Hepatocyte (in vitro differentiated cells): ENCODE measurements at regions not wholly inside any gene's neighbourhood (a gene's known extent, or its start where the extent isn't known, plus 50 kb on each side); places are given as distances from the start of the nearest gene placed in this dataset.
"Not testable (repeated sequence)": the region's sequence is repeated elsewhere in the genome, so short reads cannot be mapped to it uniquely, and the experiment has no call there.

Experiments used
- DNase-seq: peaks from one replicate; pipeline ENCODE4 v3.0.0-alpha.2; 2016; ENCODE audit warnings: low spot score
- H2AFZ ChIP-seq: fragments of 200-600 bp; sonication (generic); 2 replicates; pipeline ENCODE4 v1.6.0; 2016; ENCODE audit warnings: antibody characterized with exemption, mild to moderate bottlenecking
- H3K27ac ChIP-seq: fragments of 200-600 bp; sonication (generic); 2 replicates; pipeline ENCODE4 v1.5.1; 2016; ENCODE audit warnings: mild to moderate bottlenecking
- H3K27me3 ChIP-seq: fragments of 200-600 bp; sonication (generic); 2 replicates; pipeline ENCODE4 v1.6.1; 2016
- H3K36me3 ChIP-seq: fragments of 200-600 bp; sonication (generic); replicated peaks from 2 replicates; pipeline ENCODE4 v1.5.1; 2016; ENCODE audit warnings: low read depth; ENCODE audit not compliant: insufficient read depth
- H3K4me1 ChIP-seq: fragments of 200-600 bp; sonication (generic); 2 replicates; pipeline ENCODE4 v1.5.1; 2016; ENCODE audit warnings: mild to moderate bottlenecking, moderate library complexity; ENCODE audit not compliant: insufficient read depth
- H3K4me2 ChIP-seq: fragments of 200-600 bp; sonication (generic); 2 replicates; pipeline ENCODE4 v1.6.0; 2016
- H3K4me3 ChIP-seq: fragments of 200-600 bp; sonication (generic); 2 replicates; pipeline ENCODE4 v1.5.1; 2016; ENCODE audit warnings: mild to moderate bottlenecking
- H3K79me2 ChIP-seq: fragments of 200-600 bp; sonication (generic); 2 replicates; pipeline ENCODE4 v1.6.0; 2017; ENCODE audit warnings: mild to moderate bottlenecking
- H3K9me2 ChIP-seq: fragments of 200-600 bp; sonication (generic); replicated peaks from 2 replicates; pipeline ENCODE4 v1.6.0; 2017; ENCODE audit warnings: mild to moderate bottlenecking; ENCODE audit not compliant: insufficient read depth
- H3K9me3 ChIP-seq: fragments of 200-600 bp; sonication (generic); 2 replicates; pipeline ENCODE4 v1.5.1; 2016; ENCODE audit warnings: low read depth, mild to moderate bottlenecking
- H4K20me1 ChIP-seq: fragments of 200-600 bp; sonication (generic); 2 replicates; pipeline ENCODE4 v1.6.0; 2016; ENCODE audit warnings: mild to moderate bottlenecking; ENCODE audit not compliant: insufficient read depth, poor library complexity, severe bottlenecking
- CTCF ChIP-seq: fragments of 200-600 bp; sonication (generic); IDR thresholded peaks from 2 replicates; pipeline ENCODE4 v1.5.1; 2016; ENCODE audit warnings: antibody characterized with exemption, mild to moderate bottlenecking; ENCODE audit not compliant: poor library complexity
- EZH2 ChIP-seq: fragments of 200-600 bp; sonication (generic); IDR thresholded peaks from 2 replicates; pipeline ENCODE4 v1.6.1; 2016; ENCODE audit warnings: antibody characterized with exemption, mild to moderate bottlenecking, borderline replicate concordance
- EZH2phosphoT487 ChIP-seq: fragments of 200-600 bp; sonication (generic); IDR thresholded peaks from one replicate; pipeline ENCODE4 v1.6.1; 2018; ENCODE audit warnings: antibody characterized with exemption, mild to moderate bottlenecking, low read depth, moderate library complexity; ENCODE audit not compliant: unreplicated experiment, severe bottlenecking
- WGBS: methylation state at CpG from one replicate; pipeline ENCODE4 v1.1.6; 2016; ENCODE audit warnings: low lambda C conversion rate; ENCODE audit errors: missing lambda C conversion rate; 5-methylcytosine and 5-hydroxymethylcytosine counted together

GRCh38 chr5:117539692-117540091 lies 965.1 kb upstream of the SEMA6A start:
- H3K36me3 ChIP-seq: no peaks in the 10 kb centered on the region
- DNase-seq: no peak

GRCh38 chr5:117533792-117534191 lies 959.2 kb upstream of the SEMA6A start:
- no peak overlapping the region for H3K4me2 ChIP-seq

More at GRCh38 chr5:117539692-117540091, 965.1 kb upstream of the SEMA6A start:
- no peaks in the 10 kb centered on the region for H3K9me2 ChIP-seq
- H2AFZ ChIP-seq: no peak overlapping the region
- no peak overlapping the region for H3K4me3 ChIP-seq
- TF ChIP-seq EZH2: no peak
- TF ChIP-seq CTCF: no peak
- TF ChIP-seq EZH2phosphoT487: no peak
- no peaks in the 10 kb centered on the region for H3K27me3 ChIP-seq
- 87% methylated on average over 2 of the region's 2 CpGs for WGBS
- no peaks in the 10 kb centered on the region for H3K4me1 ChIP-seq
- no peak overlapping the region for H3K27ac ChIP-seq
- no peaks in the 10 kb centered on the region for H3K9me3 ChIP-seq
- peak overlapping the region; percentile 1 for H3K4me2 ChIP-seq
- no peaks in the 10 kb centered on the region for H3K79me2 ChIP-seq
- H4K20me1 ChIP-seq: no peaks in the 10 kb centered on the region

DNA sequence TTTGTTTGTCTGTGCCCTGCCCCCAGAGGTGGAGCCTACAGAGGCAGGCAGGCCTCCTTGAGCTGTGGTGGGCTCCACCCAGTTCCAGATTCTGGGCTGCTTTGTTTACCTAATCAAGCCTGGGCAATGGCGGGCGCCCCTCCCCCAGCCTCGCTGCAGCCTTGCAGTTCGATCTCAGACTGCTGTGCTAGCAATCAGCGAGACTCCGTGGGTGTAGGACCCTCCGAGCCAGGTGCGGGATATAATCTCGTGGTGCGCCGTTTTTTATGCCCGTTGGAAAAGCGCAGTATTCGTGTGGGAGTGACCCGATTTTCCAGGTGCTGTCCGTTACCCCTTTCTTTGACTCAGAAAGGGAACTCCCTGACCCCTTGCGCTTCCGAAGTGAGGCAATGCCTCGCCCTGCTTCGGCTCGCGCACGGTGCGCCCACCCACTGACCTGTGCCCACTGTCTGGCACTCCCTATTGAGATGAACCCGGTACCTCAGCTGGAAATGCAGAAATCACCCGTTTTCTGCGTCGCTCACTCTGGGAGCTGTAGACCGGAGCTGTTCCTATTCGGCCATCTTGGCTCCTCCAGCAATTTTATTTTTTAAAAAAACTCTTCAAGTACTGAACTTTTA lies 958.5 kb upstream of the SEMA6A start:
- not testable (repeated sequence) for H2AFZ ChIP-seq, H3K9me2 ChIP-seq, H3K27me3 ChIP-seq, H3K36me3 ChIP-seq, H3K4me3 ChIP-seq, H3K79me2 ChIP-seq, H3K27ac ChIP-seq, H3K4me1 ChIP-seq, H3K9me3 ChIP-seq, H3K4me2 ChIP-seq, DNase-seq, H4K20me1 ChIP-seq
- 95% methylated on average over 30 of the region's 30 CpGs for WGBS

More at GRCh38 chr5:117533792-117534191, 959.2 kb upstream of the SEMA6A start:
- Histone ChIP-seq H3K27ac (no peak overlapping the region), H3K79me2 (no peaks in the 10 kb centered on the region), H3K4me1 (no peaks in the 10 kb centered on the region), H2AFZ (no peak overlapping the region), H3K36me3 (no peaks in the 10 kb centered on the region), H3K27me3 (no peaks in the 10 kb centered on the region), H4K20me1 (no peaks in the 10 kb centered on the region), H3K9me3 (no peaks in the 10 kb centered on the region), H3K9me2 (no peaks in the 10 kb centered on the region), H3K4me3 (no peak overlapping the region)
- 100% methylated on average over 2 of the region's 2 CpGs for WGBS
- no peak for DNase-seq
- TF ChIP-seq CTCF: no peak
- TF ChIP-seq EZH2phosphoT487: no peak
- TF ChIP-seq EZH2: no peak

- no peaks in the 10 kb centered on the region for H4K20me1 ChIP-seq
- no peaks in the 10 kb centered on the region for H3K9me3 ChIP-seq
- H3K9me2 ChIP-seq: no peaks in the 10 kb centered on the region
- DNase-seq: no peak
- TF ChIP-seq EZH2phosphoT487 (no peak), CTCF (no peak), EZH2 (no peak)
- no peaks in the 10 kb centered on the region for H3K4me1 ChIP-seq
- H3K4me2 ChIP-seq: no peak overlapping the region
- H2AFZ ChIP-seq: no peak overlapping the region
- no peak overlapping the region for H3K27ac ChIP-seq
- H3K36me3 ChIP-seq: no peaks in the 10 kb centered on the region
- H3K4me3 ChIP-seq: no peak overlapping the region
- no peaks in the 10 kb centered on the region for H3K27me3 ChIP-seq
- H3K79me2 ChIP-seq: no peaks in the 10 kb centered on the region
- WGBS: 94% methylated on average over 3 of the region's 3 CpGs
Measured at GRCh38 chr5:117519957-117520500, 945.4 kb upstream of the SEMA6A start.
